Fibroblast of the aortic adventitia (primary cell): ENCODE measurements at regions not wholly inside any gene's neighbourhood (a gene's known extent, or its start where the extent isn't known, plus 50 kb on each side); places are given as distances from the start of the nearest gene placed in this dataset.

Experiments used
- DNase-seq: peaks from one replicate; pipeline ENCODE4 v3.0.0-alpha.2; 2010; ENCODE audit warnings: low read depth
- H3K4me3 ChIP-seq: 2 replicates; pipeline ENCODE4 v1.5.1; 2011; ENCODE audit warnings: low read depth, mild to moderate bottlenecking, control low read depth, low read length, moderate library complexity
- TF ChIP-seq, protein P1 (sequence below): IDR thresholded peaks from 2 replicates; pipeline ENCODE4 v1.5.1; 2011; ENCODE audit warnings: mild to moderate bottlenecking, low read length, control low read depth, inconsistent platforms; ENCODE audit not compliant: insufficient read depth

DNA sequence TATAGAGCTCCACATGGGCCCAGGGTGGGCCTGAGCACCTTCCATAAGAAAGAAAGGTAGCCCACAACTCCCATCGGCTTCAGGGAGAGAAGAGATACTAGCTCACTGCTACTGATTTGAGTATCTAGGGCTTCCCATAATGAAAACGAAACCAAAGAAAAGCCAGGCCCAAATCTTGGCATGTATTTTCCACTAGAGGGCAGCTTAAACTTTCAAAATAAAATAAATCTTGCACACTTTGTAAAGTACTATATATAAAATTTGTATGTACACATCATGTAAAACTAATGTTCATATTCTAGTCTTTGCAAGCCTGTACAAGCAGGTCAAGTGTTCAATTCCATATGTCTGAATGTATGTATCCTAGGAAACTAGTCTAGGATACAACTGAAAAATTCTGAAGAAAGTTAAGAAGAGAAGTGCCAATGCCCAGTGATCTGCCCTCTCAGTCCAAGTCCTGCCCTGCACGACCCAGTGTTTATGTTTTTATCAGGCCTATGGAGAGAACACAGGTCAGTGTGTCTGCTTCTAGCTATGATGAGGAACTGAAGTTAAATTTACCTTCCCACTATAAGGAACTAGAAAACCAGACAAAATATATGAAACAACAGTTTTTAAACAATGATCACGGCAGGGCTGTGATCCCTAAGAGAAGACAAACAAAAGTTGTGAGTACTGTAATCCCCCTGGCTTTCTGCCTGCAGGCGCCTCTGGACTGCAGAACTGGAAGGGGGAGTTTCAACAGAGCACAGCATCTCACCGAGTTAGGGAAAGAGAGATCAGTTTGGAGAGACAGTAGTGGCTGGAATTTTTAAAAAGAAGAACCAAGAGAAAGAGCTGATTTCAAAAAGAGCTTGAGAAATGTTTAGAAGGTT is 475.7 kb downstream of the UQCRFS1 start:
- DNase-seq: peak; percentile 79
- no peak overlapping the region for H3K4me3 ChIP-seq
- TF ChIP-seq, protein P1, sequence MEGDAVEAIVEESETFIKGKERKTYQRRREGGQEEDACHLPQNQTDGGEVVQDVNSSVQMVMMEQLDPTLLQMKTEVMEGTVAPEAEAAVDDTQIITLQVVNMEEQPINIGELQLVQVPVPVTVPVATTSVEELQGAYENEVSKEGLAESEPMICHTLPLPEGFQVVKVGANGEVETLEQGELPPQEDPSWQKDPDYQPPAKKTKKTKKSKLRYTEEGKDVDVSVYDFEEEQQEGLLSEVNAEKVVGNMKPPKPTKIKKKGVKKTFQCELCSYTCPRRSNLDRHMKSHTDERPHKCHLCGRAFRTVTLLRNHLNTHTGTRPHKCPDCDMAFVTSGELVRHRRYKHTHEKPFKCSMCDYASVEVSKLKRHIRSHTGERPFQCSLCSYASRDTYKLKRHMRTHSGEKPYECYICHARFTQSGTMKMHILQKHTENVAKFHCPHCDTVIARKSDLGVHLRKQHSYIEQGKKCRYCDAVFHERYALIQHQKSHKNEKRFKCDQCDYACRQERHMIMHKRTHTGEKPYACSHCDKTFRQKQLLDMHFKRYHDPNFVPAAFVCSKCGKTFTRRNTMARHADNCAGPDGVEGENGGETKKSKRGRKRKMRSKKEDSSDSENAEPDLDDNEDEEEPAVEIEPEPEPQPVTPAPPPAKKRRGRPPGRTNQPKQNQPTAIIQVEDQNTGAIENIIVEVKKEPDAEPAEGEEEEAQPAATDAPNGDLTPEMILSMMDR: peak; percentile 71

DNA sequence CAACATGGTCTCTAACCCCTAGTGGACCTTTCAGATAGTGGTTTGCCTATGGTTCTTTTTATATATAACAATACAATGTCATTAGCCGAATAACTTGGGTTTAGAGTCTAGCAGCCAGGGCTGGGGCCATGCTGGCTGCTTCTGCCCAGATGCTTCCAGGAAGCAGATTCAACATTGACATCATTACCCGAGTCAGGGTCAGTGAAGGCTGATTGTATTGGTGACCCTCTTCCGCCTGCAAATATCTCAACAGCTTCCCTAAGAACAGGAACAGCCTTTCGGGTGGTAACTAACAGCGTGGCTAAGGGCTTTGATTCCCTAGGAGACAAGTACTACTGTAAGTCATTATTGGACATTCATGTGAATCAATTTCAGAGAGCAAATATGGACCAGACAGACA is 476.4 kb downstream of the UQCRFS1 start:
- H3K4me3 ChIP-seq: no peak overlapping the region
- TF ChIP-seq, protein P1: no peak
- no peak for DNase-seq

DNA sequence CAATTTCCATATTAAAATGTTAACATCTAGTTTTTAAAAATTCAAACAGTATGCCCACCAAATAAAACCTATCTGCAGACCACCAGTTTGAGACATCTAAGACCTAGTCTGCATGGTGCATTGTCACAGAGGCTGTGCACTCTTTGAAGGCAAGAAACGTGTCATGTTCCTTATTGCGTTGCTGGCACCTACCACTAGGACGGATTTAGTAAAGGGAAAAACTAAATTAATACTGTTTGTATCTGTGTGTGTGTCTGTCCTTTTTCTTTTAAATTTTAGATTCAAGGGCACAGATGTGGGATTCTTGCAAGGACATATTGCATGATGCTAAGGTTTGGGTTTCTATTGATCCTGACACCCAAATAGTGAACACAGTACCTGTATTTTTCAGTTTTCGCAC is 481.4 kb downstream of the UQCRFS1 start:
- no peak overlapping the region for H3K4me3 ChIP-seq
- TF ChIP-seq, protein P1: no peak
- DNase-seq: no peak

DNA sequence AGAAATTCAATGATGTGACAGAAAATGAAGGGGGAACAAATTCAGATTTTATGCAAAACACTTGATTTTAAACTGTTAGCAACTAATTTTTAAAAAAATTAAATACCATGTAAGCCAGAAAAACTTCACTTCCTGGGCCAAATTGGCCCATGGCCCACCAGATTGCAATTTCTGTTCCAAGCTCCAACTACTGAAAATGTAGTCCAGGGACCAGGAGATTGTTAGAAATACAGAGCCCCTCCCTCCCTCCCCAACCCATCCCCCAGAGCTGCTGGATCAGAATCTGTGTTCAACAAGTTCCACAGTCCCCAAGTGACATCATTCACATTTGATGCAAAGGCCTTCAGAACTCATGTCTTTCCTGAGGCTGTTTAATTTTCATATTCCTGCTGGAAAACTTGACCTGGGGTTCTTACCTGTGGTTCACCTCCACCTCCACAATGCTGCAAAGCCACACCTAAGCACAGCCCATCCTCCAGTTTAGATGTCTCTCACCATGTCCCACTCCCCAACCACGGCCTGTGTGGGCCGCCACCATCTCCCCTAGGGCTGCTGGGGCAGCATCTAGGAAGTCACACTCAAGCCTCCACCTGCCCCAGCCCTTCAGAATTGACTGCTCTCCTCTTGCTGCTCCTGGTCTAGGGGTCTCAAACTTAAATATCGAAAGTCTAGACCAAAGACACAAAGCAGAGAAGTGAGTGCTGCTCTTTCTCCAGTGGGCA is 482.0 kb downstream of the UQCRFS1 start:
- no peak for DNase-seq
- TF ChIP-seq, protein P1: no peak

DNA sequence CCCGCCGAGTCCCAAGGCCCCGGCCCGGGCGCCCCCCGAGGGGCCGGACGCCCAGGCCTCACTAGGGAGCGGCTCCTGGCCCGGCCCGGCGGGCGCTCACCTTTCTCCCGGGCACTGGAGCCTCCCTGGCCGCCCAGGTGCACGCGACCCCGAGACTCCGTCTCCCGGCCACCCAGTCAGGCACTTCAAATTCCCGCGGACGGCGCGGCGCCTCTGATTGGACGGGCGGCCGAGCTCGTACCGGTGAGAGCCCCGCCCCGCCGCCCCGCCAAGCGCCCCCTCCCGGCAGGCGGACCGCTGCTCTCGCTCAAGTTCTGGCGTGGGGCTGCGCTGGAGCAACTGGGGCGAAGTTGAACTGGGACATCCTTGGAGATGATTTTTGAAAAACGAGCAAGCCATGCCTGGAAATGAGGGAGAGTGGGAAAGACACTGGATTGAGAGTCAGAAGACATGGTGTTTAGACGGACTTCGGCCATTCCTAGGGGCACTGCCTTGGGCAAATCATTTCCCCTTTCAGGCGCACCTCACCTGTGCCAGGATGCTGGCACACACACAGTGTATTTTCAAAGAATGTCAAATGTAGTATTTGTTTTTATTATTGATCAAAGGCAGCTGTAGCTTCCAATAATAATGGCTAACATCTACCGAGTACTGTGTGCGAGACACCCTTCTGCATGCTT is 485.3 kb downstream of the UQCRFS1 start:
- TF ChIP-seq, protein P1: peak; percentile 39
- peak overlapping the region; percentile 53 for H3K4me3 ChIP-seq
- peak; percentile 22 for DNase-seq

More for the DNA sequence above, 482.0 kb downstream of the UQCRFS1 start:
- no peak overlapping the region for H3K4me3 ChIP-seq

DNA sequence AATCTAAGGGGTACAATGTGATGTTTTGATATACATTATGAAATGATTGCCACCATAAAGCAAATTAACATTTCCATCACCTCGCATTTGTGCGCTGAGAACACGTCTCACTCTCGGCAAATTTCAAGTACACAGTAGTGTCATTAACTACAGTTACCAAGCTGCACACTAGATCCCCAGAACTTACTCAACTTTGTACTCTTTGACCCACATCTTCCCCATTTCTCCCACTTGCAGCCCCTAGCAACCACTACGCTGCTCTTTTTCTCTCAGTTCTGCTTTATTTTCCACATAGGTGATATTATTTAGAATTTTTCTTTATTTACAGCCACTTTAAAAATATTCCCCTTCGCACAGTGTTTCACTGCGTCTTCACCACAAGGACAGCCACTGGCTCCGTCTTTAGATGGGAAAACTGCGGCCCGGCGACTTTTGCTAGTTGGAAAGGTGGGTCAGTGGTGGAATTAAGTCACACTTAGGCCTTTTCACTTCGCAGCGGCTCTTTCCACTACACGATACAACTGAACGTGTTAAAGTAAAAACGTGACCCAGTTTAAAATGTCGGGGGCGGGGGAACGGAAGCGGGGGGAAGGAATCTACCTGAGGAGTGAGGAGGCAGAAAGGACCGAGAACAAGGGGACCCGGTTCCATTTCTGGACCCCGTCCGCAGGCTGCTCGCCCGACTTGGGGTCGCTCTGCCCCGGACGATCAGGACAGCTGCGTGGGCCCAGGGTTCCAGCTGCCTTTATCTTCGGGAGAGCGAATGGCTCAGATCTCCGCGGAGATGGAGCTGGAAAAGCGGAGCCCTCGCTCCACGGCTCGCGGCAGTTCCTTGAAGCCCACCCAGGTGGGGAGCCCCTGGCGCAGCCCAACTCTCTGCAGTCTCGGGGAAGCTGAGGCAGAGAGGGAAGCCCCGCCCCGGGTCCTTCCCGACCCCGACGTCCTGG is 486.1 kb downstream of the UQCRFS1 start:
- H3K4me3 ChIP-seq: peak overlapping the region; percentile 51
- DNase-seq: no peak
- TF ChIP-seq, protein P1: no peak
